Loucy (cell line): ENCODE measurements at regions not wholly inside any gene's neighbourhood (a gene's known extent, or its start where the extent isn't known, plus 50 kb on each side); places are given as distances from the start of the nearest gene placed in this dataset.

Source experiments
- CTCF ChIP-seq: fragments of 200-600 bp; sonication (generic); conservative IDR thresholded peaks from 2 replicates; pipeline ENCODE4 v1.5.1; 2014; ENCODE audit warnings: mild to moderate bottlenecking, antibody characterized with exemption, low read length
- EZH2phosphoT487 ChIP-seq: fragments of 200-600 bp; IDR thresholded peaks from 2 replicates; pipeline ENCODE4 v1.6.1; 2018; ENCODE audit warnings: antibody characterized with exemption, mild to moderate bottlenecking, moderate library complexity, borderline replicate concordance

GRCh38 chr3:79947469-79947868 is 179.7 kb upstream of the ROBO1 start:
- TF ChIP-seq CTCF (no peak), EZH2phosphoT487 (no peak)
